A673 (cell line): ENCODE measurements at regions not wholly inside any gene's neighbourhood (a gene's known extent, or its start where the extent isn't known, plus 50 kb on each side); places are given as distances from the start of the nearest gene placed in this dataset.

ENCODE experiments used
- CTCF ChIP-seq: fragments of 300-800, 200-600 bp; sonication (generic); conservative IDR thresholded peaks from 2 replicates; pipeline ENCODE4 v1.5.1; 2017; ENCODE audit warnings: low read depth, mild to moderate bottlenecking, antibody characterized with exemption, low read length, moderate library complexity, mixed read lengths
- EZH2 ChIP-seq: fragments of 200-600 bp; sonication (generic); IDR thresholded peaks from 2 replicates; pipeline ENCODE4 v1.6.1; 2017; ENCODE audit warnings: borderline replicate concordance, low read depth, mild to moderate bottlenecking, mixed read lengths, antibody characterized with exemption, low read length; ENCODE audit not compliant: poor library complexity, severe bottlenecking

- TF ChIP-seq EZH2 (no peak), CTCF (no peak)
These were observed 350.9 kb downstream of the FOXO1 start for GRCh38 chr13:40315416-40316064.
